GM23248 (cell line): ENCODE measurements at regions not wholly inside any gene's neighbourhood (a gene's known extent, or its start where the extent isn't known, plus 50 kb on each side); places are given as distances from the start of the nearest gene placed in this dataset.

Source experiments
- DNase-seq: peaks from one replicate; pipeline ENCODE4 v3.0.0-alpha.2; 2015
- H2AFZ ChIP-seq: fragments of 200-600 bp; sonication (generic); 2 replicates; pipeline ENCODE4 v1.6.1; 2016; ENCODE audit warnings: antibody characterized with exemption
- H3F3A ChIP-seq: fragments of 200-600 bp; sonication (generic); 2 replicates; pipeline ENCODE4 v1.6.1; 2016; ENCODE audit warnings: mild to moderate bottlenecking, antibody characterized with exemption, mixed run types; ENCODE audit not compliant: insufficient read depth
- H3K27ac ChIP-seq: fragments of 200-600 bp; sonication (generic); 2 replicates; pipeline ENCODE4 v1.5.1; 2016; ENCODE audit warnings: mild to moderate bottlenecking
- H3K27me3 ChIP-seq: fragments of 200-600 bp; sonication (generic); replicated peaks from 2 replicates; pipeline ENCODE4 v1.6.1; 2016; ENCODE audit warnings: mild to moderate bottlenecking; ENCODE audit not compliant: insufficient read depth
- H3K36me3 ChIP-seq: fragments of 200-600 bp; sonication (generic); 2 replicates; pipeline ENCODE4 v1.6.1; 2016; ENCODE audit warnings: low read depth, mild to moderate bottlenecking
- H3K4me1 ChIP-seq: fragments of 200-600 bp; sonication (generic); 2 replicates; pipeline ENCODE4 v1.6.1; 2016; ENCODE audit warnings: mild to moderate bottlenecking; ENCODE audit not compliant: insufficient read depth
- H3K4me2 ChIP-seq: fragments of 200-600 bp; sonication (generic); one replicate; pipeline ENCODE4 v1.6.1; 2016; ENCODE audit warnings: mild to moderate bottlenecking; ENCODE audit not compliant: unreplicated experiment
- H3K4me3 ChIP-seq: fragments of 200-600 bp; sonication (generic); 2 replicates; pipeline ENCODE4 v1.5.1; 2016; ENCODE audit warnings: mild to moderate bottlenecking
- H3K79me2 ChIP-seq: fragments of 200-600 bp; sonication (generic); 2 replicates; pipeline ENCODE4 v1.6.1; 2016; ENCODE audit warnings: mild to moderate bottlenecking; ENCODE audit not compliant: insufficient read depth
- H3K9ac ChIP-seq: fragments of 200-600 bp; sonication (generic); 2 replicates; pipeline ENCODE4 v1.6.1; 2016; ENCODE audit warnings: mild to moderate bottlenecking
- H3K9me2 ChIP-seq: fragments of 200-600 bp; sonication (generic); 2 replicates; pipeline ENCODE4 v1.6.1; 2016; ENCODE audit warnings: mixed run types, mild to moderate bottlenecking, moderate library complexity; ENCODE audit not compliant: insufficient read depth
- H3K9me3 ChIP-seq: fragments of 200-600 bp; sonication (generic); one replicate; pipeline ENCODE4 v1.6.1; 2017; ENCODE audit warnings: low read depth
- H4K20me1 ChIP-seq: fragments of 200-600 bp; sonication (generic); 2 replicates; pipeline ENCODE4 v1.6.0; 2016; ENCODE audit not compliant: insufficient read depth
- EZH2 ChIP-seq: fragments of 200-600 bp; sonication (generic); IDR thresholded peaks from 2 replicates; pipeline ENCODE4 v1.6.1; 2018; ENCODE audit warnings: antibody characterized with exemption, mild to moderate bottlenecking; ENCODE audit not compliant: insufficient read depth, poor library complexity, severe bottlenecking
- EZH2phosphoT487 ChIP-seq: fragments of 200-600 bp; sonication (generic); IDR thresholded peaks from 2 replicates; pipeline ENCODE4 v1.6.1; 2018; ENCODE audit warnings: antibody characterized with exemption, moderate library complexity, mild to moderate bottlenecking, low read depth; ENCODE audit not compliant: insufficient read depth
- WGBS, 2 experiments: methylation state at CpG; one replicate each; pipeline ENCODE4 v1.1.6; 2015 to 2017; ENCODE audit warnings: low lambda C conversion rate in 2 of 2, low coverage in 1 of 2; ENCODE audit errors: missing lambda C conversion rate in 2 of 2; 5-methylcytosine and 5-hydroxymethylcytosine counted together
- in situ Hi-C: fragments of 300-500 bp; cut with MboI; formaldehyde crosslinking; loops from 2 replicates; pipeline ENCODE4 v1.15.0; 2020

DNA sequence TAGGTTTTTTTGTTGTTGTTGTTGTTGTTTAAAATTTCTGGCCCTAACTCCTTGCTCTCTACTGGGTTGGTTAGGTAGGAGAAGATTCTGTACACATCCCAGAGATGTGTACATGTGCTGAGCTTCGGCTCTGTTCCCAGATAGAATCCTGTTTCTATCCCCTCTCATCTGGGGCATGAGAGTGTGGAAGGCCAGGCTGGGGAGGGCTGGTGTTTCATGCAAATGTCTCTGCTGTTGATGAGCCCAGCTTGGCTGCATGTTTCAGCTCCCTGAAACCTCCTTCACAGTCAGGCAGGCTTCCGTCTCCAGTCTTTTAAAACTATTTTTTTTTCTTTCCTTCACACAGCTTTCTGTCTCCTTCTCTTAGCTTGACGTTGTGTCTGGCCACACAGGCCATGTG is 526.9 kb upstream of the KLF4 start:
- Histone ChIP-seq H3K79me2 (no peaks in the 10 kb centered on the region), H3K9me2 (no peaks in the 10 kb centered on the region), H3K36me3 (no peaks in the 10 kb centered on the region), H2AFZ (no peak overlapping the region), H3K27me3 (no peaks in the 10 kb centered on the region), H4K20me1 (no peaks in the 10 kb centered on the region), H3K4me2 (no peak overlapping the region), H3K9me3 (no peaks in the 10 kb centered on the region), H3K4me1 (no peaks in the 10 kb centered on the region), H3K27ac (no peak overlapping the region), H3K4me3 (no peak overlapping the region), H3F3A (no peaks in the 10 kb centered on the region), H3K9ac (no peak overlapping the region)
- no peak for TF ChIP-seq EZH2phosphoT487
- 42 to 43% methylated on average over 3 of the region's 3 CpGs for WGBS, 2 experiments
- in situ Hi-C loops, result no loop called here
- DNase-seq, result no peak

DNA sequence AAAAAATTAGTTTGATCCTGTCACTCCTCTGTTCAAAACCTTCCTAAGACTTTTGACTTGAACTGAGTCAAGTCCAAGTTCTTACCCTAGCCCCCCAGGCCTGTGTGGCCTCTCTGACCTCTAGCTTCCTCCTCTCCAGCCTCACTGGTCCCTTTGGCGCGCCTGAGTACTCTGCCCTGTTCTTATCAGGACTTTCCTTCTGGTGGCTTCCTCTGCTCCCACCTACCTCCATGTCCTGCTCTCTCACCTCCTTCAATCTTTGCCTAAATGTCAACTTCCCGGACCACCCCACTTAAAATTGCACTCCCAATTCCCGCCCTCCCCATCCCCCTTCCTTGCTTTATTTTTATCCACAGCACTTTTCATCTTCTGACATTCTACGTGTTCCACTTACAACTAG is 526.1 kb upstream of the KLF4 start:
- H3K4me3 ChIP-seq, result no peak overlapping the region
- H3K4me2 ChIP-seq, result no peak overlapping the region
- no peaks in the 10 kb centered on the region for H3K9me3 ChIP-seq
- 92 to 94% methylated on average over 5 of the region's 5 CpGs for WGBS, 2 experiments
- H2AFZ ChIP-seq, result no peak overlapping the region
- TF ChIP-seq EZH2phosphoT487 (no peak), EZH2 (no peak)
- no peak overlapping the region for H3K9ac ChIP-seq
- H3K79me2 ChIP-seq, result no peaks in the 10 kb centered on the region
- H3K27me3 ChIP-seq, result no peaks in the 10 kb centered on the region
- H3K9me2 ChIP-seq, result no peaks in the 10 kb centered on the region
- H4K20me1 ChIP-seq, result no peaks in the 10 kb centered on the region
- no peak overlapping the region for H3K27ac ChIP-seq
- DNase-seq, result no peak
- H3F3A ChIP-seq, result no peaks in the 10 kb centered on the region
- no peaks in the 10 kb centered on the region for H3K36me3 ChIP-seq
- in situ Hi-C loops, result no loop called here
- no peaks in the 10 kb centered on the region for H3K4me1 ChIP-seq

DNA sequence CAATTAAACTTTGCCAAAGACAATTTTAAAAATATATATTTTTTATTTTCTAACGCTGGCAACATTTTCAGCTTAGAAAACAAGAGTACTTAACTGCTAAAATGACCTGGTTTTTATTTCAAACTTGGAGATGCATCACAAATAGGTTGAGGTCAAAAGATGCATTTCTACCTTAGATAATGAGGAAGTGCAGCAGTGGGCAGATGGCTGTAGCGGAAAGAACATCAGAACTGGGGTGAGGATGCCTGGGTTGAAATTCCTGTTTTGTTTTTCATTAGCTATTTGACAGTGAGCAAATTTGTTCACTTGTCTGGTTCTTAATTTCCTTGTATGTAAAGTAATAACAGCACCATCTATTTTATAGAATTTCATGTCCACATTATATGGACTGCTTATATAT is 524.8 kb upstream of the KLF4 start:
- TF ChIP-seq EZH2phosphoT487 (no peak), EZH2 (no peak)
- no peak overlapping the region for H3K4me2 ChIP-seq
- no peak overlapping the region for H2AFZ ChIP-seq
- no peak overlapping the region for H3K4me3 ChIP-seq
- no peaks in the 10 kb centered on the region for H3K9me2 ChIP-seq
- H3K79me2 ChIP-seq, result no peaks in the 10 kb centered on the region
- H3K27ac ChIP-seq, result no peak overlapping the region
- 89 to 98% methylated on average over 2 of the region's 2 CpGs for WGBS, 2 experiments
- H3F3A ChIP-seq, result no peaks in the 10 kb centered on the region
- H3K4me1 ChIP-seq, result no peaks in the 10 kb centered on the region
- no peaks in the 10 kb centered on the region for H4K20me1 ChIP-seq
- no peak for DNase-seq
- no peaks in the 10 kb centered on the region for H3K27me3 ChIP-seq
- H3K36me3 ChIP-seq, result no peaks in the 10 kb centered on the region
- in situ Hi-C loops, result no loop called here
- H3K9ac ChIP-seq, result no peak overlapping the region
- H3K9me3 ChIP-seq, result no peaks in the 10 kb centered on the region

DNA sequence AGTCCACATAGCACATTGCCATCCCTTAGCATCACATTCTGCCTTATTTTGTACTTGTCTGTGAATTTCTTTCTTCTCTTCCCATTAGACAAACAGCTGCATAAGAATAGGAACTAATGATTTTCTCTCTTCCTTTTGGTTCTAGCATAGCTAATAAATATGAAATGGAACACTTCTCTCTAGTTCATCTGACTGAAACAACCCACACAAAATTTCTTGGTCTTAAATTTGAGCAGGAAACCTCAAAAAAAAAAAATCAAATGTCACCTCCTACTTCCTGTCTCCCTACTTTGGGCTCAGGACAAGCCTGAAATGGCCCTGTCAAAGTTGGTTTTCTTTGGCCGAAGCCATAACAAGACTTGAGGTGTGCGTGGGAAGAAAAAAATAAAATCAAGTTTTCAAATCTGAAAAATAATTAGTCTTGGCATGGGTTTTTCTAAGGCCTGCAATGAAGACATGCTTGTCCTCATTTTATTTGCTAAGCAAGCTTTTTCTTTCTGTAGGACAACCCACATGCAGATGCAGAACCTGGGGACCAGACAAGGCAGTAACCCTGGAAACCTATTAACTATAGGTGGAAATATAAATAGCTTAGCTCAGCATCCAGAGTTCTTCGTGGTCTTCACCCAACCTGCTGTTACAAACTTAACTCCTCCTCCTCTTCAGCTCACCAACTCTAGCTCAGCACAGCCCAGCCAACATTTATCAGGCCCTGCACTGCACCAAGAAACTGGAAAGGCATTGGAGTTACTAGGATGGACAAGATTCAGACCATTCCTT is 523.5 kb upstream of the KLF4 start:
- no peak overlapping the region for H2AFZ ChIP-seq
- H3K4me2 ChIP-seq, result no peak overlapping the region
- TF ChIP-seq EZH2phosphoT487 (no peak), EZH2 (no peak)
- H3K27me3 ChIP-seq, result no peaks in the 10 kb centered on the region
- H3K4me3 ChIP-seq, result no peak overlapping the region
- H3K79me2 ChIP-seq, result no peaks in the 10 kb centered on the region
- no peaks in the 10 kb centered on the region for H3K4me1 ChIP-seq
- H3K9me3 ChIP-seq, result no peaks in the 10 kb centered on the region
- in situ Hi-C loops, result no loop called here
- no peak for DNase-seq
- no peaks in the 10 kb centered on the region for H3K36me3 ChIP-seq
- no peaks in the 10 kb centered on the region for H4K20me1 ChIP-seq
- H3K27ac ChIP-seq, result no peak overlapping the region
- no peak overlapping the region for H3K9ac ChIP-seq
- H3K9me2 ChIP-seq, result no peaks in the 10 kb centered on the region
- no peaks in the 10 kb centered on the region for H3F3A ChIP-seq
- WGBS, 2 experiments, result 44 to 45% methylated on average over 3 of the region's 3 CpGs

DNA sequence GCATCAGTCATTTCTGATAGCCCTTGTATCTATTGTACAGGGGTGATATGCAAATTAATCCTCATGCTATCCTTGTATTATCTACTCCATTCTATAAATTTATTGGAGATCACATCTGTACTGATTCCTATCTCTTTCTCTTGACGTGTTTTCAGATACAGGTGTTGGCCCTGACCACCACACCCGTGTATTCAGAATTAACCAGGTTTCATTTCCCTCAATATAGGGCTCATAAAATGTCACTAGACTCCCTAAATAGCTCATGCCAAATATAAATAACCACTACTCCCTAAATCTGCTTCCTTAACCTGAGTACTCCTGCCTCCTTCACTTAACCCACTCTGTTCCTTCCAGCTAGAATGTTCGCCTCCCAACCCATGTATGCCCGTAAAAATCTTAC is 522.8 kb upstream of the KLF4 start:
- Histone ChIP-seq H3K9ac (no peak overlapping the region), H3K27me3 (no peaks in the 10 kb centered on the region), H3K4me3 (no peak overlapping the region), H3K4me1 (no peaks in the 10 kb centered on the region), H3F3A (no peaks in the 10 kb centered on the region), H3K4me2 (no peak overlapping the region), H3K79me2 (no peaks in the 10 kb centered on the region), H3K9me2 (no peaks in the 10 kb centered on the region), H2AFZ (no peak overlapping the region), H3K36me3 (no peaks in the 10 kb centered on the region), H4K20me1 (no peaks in the 10 kb centered on the region), H3K27ac (no peak overlapping the region), H3K9me3 (no peaks in the 10 kb centered on the region)
- no peak for TF ChIP-seq EZH2phosphoT487
- no peak for TF ChIP-seq EZH2
- 91% methylated on average over 4 of the region's 4 CpGs for WGBS, 2 experiments
- in situ Hi-C loops, result no loop called here
- DNase-seq, result no peak
